Stomach (tissue), 8 donors: ENCODE measurements at regions not wholly inside any gene's neighbourhood (a gene's known extent, or its start where the extent isn't known, plus 50 kb on each side); places are given as distances from the start of the nearest gene placed in this dataset.
"Not testable (repeated sequence)": the region's sequence is repeated elsewhere in the genome, so short reads cannot be mapped to it uniquely, and the experiment has no call there.

Experiments used
- DNase-seq, 2 donors: peaks; one replicate each; pipeline versions ENCODE4 v3.0.0 to v3.0.0-alpha.2; 2013 to 2019
- H3K27ac ChIP-seq, 5 donors: fragments of 200-600 bp in 4 of 5; sonication (generic) in 4 of 5; one replicate each; pipeline ENCODE4 v1.5.1; 2013 to 2019; ENCODE audit warnings: mild to moderate bottlenecking in 1 of 5, moderate library complexity in 1 of 5
- H3K27me3 ChIP-seq, 3 donors: fragments of 200-600 bp; sonication (generic); one replicate each; pipeline ENCODE4 v1.5.1; 2017 to 2019; ENCODE audit warnings: mixed run types in 1 of 3
- H3K36me3 ChIP-seq, 4 donors: fragments of 200-600 bp; sonication (generic); 1 replicate in 3 of 4; 2 replicates in 1 of 4; pipeline ENCODE4 v1.5.1; 2016 to 2019
- H3K4me1 ChIP-seq, 4 donors: fragments of 200-600 bp; sonication (generic); one replicate each; pipeline ENCODE4 v1.5.1; 2016 to 2019
- H3K4me3 ChIP-seq, 4 donors: fragments of 200-600 bp; sonication (generic) in 3 of 4; one replicate each; pipeline ENCODE4 v1.5.1; 2016 to 2019; ENCODE audit warnings: mild to moderate bottlenecking in 1 of 4
- H3K9me3 ChIP-seq, 4 donors: fragments of 200-600 bp; sonication (generic); one replicate each; pipeline ENCODE4 v1.5.1; 2016 to 2019
- CTCF ChIP-seq, 7 experiments: fragments of 450-650 bp in 4 of 7; fragments of 200-600 bp in 3 of 7; sonication (generic) in 3 of 7; IDR thresholded peaks; one replicate each; pipeline ENCODE4 v1.5.1; 2016 to 2019; ENCODE audit warnings: antibody characterized with exemption in 7 of 7, control low read depth in 2 of 7, mild to moderate bottlenecking in 1 of 7
- EP300 ChIP-seq: sonication (generic); formaldehyde crosslinking; IDR thresholded peaks from one replicate; pipeline ENCODE4 v1.6.1; 2017; ENCODE audit warnings: antibody characterized with exemption
- POLR2A ChIP-seq, 4 donors: fragments of 450-650 bp; IDR thresholded peaks; one replicate each; pipeline ENCODE4 v1.6.1; 2016; ENCODE audit warnings: antibody characterized with exemption in 4 of 4, control low read depth in 2 of 4, mild to moderate bottlenecking in 1 of 4, moderate library complexity in 1 of 4
- POLR2AphosphoS5 ChIP-seq, 3 donors: sonication (generic); formaldehyde crosslinking; IDR thresholded peaks; one replicate each; pipeline ENCODE4 v1.6.1; 2016; ENCODE audit warnings: antibody characterized with exemption in 3 of 3
- WGBS, 5 donors: extraction: QIAGEN DNeasy Blood & Tissue Kit in 3 of 5; methylation state at CpG; one replicate each; pipeline versions ENCODE4 v1.1.5 to v1.1.7; 2013 to 2018; 5-methylcytosine and 5-hydroxymethylcytosine counted together
- intact Hi-C: fragments of 100-400 bp; cut with DNase I; formaldehyde crosslinking; loops from one replicate; pipeline ENCODE4 v1.15.1; 2023; ENCODE audit warnings: low total_unique reads
- donor health status: healthy with polysubstance abuse.
- donor health status: Bipolar disorder and iron deficiency.
- donor health status: healthy.

GRCh38 chr13:44783994-44784707, 205.1 kb downstream of the NUFIP1 start:
- H3K4me3 ChIP-seq, result no peak overlapping the region
- no peak for DNase-seq
- TF ChIP-seq POLR2AphosphoS5 (IDR thresholded peaks at IDR 0.05) (no peak), POLR2A (IDR thresholded peaks at IDR 0.05) (no peak)
- WGBS, 5 donors, result 66 to 81% (median 73%) methylated on average over 4 of the region's 4 CpGs
- peaks cover 0 to 20% (median 9%) of the 10 kb centered on the region in 4 donors for H3K4me1 ChIP-seq
- H3K36me3 ChIP-seq, result no peaks in the 10 kb centered on the region
- H3K27me3 ChIP-seq, result no peaks in the 10 kb centered on the region
- no peaks in the 10 kb centered on the region for H3K9me3 ChIP-seq
- no peak overlapping the region for H3K27ac ChIP-seq
- intact Hi-C loops, result no loop called here

- Histone ChIP-seq H3K4me3 (no peak overlapping the region), H3K27me3 (no peaks in the 10 kb centered on the region), H3K27ac (no peak overlapping the region), H3K9me3 (no peaks in the 10 kb centered on the region), H3K36me3 (no peaks in the 10 kb centered on the region), H3K4me1 (no peaks in the 10 kb centered on the region)
- TF ChIP-seq CTCF (IDR thresholded peaks at IDR 0.05) (no peak), POLR2AphosphoS5 (IDR thresholded peaks at IDR 0.05) (no peak), POLR2A (IDR thresholded peaks at IDR 0.05) (no peak), EP300 (no peak)
- intact Hi-C loops, result no loop called here
- DNase-seq, result no peak
- 80 to 87% (median 82%) methylated on average over 10 of the region's 10 CpGs for WGBS, 5 donors
Observed at GRCh38 chr13:44780591-44781280, 204.6 kb upstream of the TSC22D1 start.

- no peak for DNase-seq
- H3K4me1 ChIP-seq, result no peaks in the 10 kb centered on the region
- TF ChIP-seq EP300 (no peak), CTCF (IDR thresholded peaks at IDR 0.05) (no peak), POLR2A (IDR thresholded peaks at IDR 0.05) (no peak), POLR2AphosphoS5 (IDR thresholded peaks at IDR 0.05) (no peak)
- intact Hi-C loops, result no loop called here
- H3K9me3 ChIP-seq, result no peaks in the 10 kb centered on the region
- no peak overlapping the region for H3K4me3 ChIP-seq
- WGBS, 5 donors, result 65 to 74% (median 69%) methylated on average over 9 of the region's 9 CpGs
- H3K36me3 ChIP-seq, result no peaks in the 10 kb centered on the region
- H3K27ac ChIP-seq, result no peak overlapping the region
- H3K27me3 ChIP-seq, result no peaks in the 10 kb centered on the region
Observed at GRCh38 chr13:44778761-44779484, 202.8 kb upstream of the TSC22D1 start.

- WGBS, 5 donors, result 88 to 96% (median 94%) methylated on average over 3 of the region's 3 CpGs
- H3K27me3 ChIP-seq, H3K36me3 ChIP-seq, intact Hi-C loops, H3K4me1 ChIP-seq, H3K4me3 ChIP-seq, H3K9me3 ChIP-seq, H3K27ac ChIP-seq, DNase-seq: not testable (repeated sequence)
Observed at GRCh38 chr13:44775290-44775689, 199.2 kb upstream of the TSC22D1 start.

- no peak for TF ChIP-seq CTCF (IDR thresholded peaks at IDR 0.05)
- TF ChIP-seq POLR2AphosphoS5 (IDR thresholded peaks at IDR 0.05), result no peak
- no peak for TF ChIP-seq POLR2A (IDR thresholded peaks at IDR 0.05)
- no peak for TF ChIP-seq EP300
- Histone ChIP-seq H3K9me3 (no peaks in the 10 kb centered on the region), H3K4me1 (peaks cover 13 to 29% (median 21%) of the 10 kb centered on the region in 4 donors), H3K27ac (no peak overlapping the region), H3K27me3 (no peaks in the 10 kb centered on the region), H3K36me3 (no peaks in the 10 kb centered on the region), H3K4me3 (no peak overlapping the region)
- no peak for DNase-seq
- intact Hi-C loops, result no loop called here
- WGBS, 5 donors, result 86 to 93% (median 90%) methylated on average over 5 of the region's 5 CpGs
Observed at GRCh38 chr13:44770951-44771350, 194.8 kb upstream of the TSC22D1 start.
